WTC11 (cell line): ENCODE measurements at regions not wholly inside any gene's neighbourhood (a gene's known extent, or its start where the extent isn't known, plus 50 kb on each side); places are given as distances from the start of the nearest gene placed in this dataset.

ENCODE experiments used
- ATAC-seq: fragments of 200-7000 bp; cut with Tn5 transposase; 2 replicates; pipeline ENCODE4 v1.10.0; 2021; ENCODE audit warnings: mild to moderate bottlenecking, moderate library complexity
- CTCF ChIA-PET: fragments of 300-600 bp; sonication (Branson Sonifier 250); formaldehyde crosslinking; loops from one replicate; lab custom pipeline; 2021; ENCODE audit warnings: antibody characterized with exemption; lab: Charles Lee
- POLR2A ChIA-PET: fragments of 350-600 bp; sonication (Branson Sonifier 250); formaldehyde crosslinking; loops from one replicate; lab custom pipeline; 2021; ENCODE audit warnings: antibody characterized with exemption; lab: Charles Lee
- DNase-seq: peaks from one replicate; pipeline ENCODE4 v3.0.0; 2021; ENCODE audit warnings: low spot score
- H3K27ac Mint-ChIP-seq: 2 replicates; pipeline ENCODE4 v1.8.0; 2021; ENCODE audit warnings: mixed read lengths
- H3K27me3 Mint-ChIP-seq: 2 replicates; pipeline ENCODE4 v1.8.0; 2021; ENCODE audit warnings: low read depth, mild to moderate bottlenecking, moderate library complexity, mixed read lengths
- H3K36me3 Mint-ChIP-seq: 2 replicates; pipeline ENCODE4 v1.8.0; 2021; ENCODE audit warnings: mixed read lengths
- H3K4me1 Mint-ChIP-seq: 2 replicates; pipeline ENCODE4 v1.8.0; 2022; ENCODE audit warnings: mixed read lengths
- H3K4me3 Mint-ChIP-seq: 2 replicates; pipeline ENCODE4 v1.8.0; 2021; ENCODE audit warnings: mild to moderate bottlenecking, moderate library complexity, mixed read lengths
- H3K9me3 Mint-ChIP-seq: 2 replicates; pipeline ENCODE4 v1.8.0; 2021; ENCODE audit warnings: mixed read lengths
- CBFB ChIP-seq: sonication (generic); formaldehyde crosslinking; IDR thresholded peaks from 2 replicates; pipeline ENCODE4 v1.8.1; 2022; ENCODE audit warnings: mild to moderate bottlenecking, low read depth, missing genetic modification reagents
- CREB1 ChIP-seq: sonication (generic); formaldehyde crosslinking; IDR thresholded peaks from 2 replicates; pipeline ENCODE4 v1.8.0; 2023; ENCODE audit warnings: mild to moderate bottlenecking, missing genetic modification reagents
- EMX1 ChIP-seq: fragments of 250-450 bp; sonication (Bioruptor Pico); IDR thresholded peaks from 2 replicates; pipeline ENCODE4 v1.8.0; 2021; ENCODE audit warnings: mild to moderate bottlenecking
- NFE2L1 ChIP-seq: sonication (generic); formaldehyde crosslinking; IDR thresholded peaks from 2 replicates; pipeline ENCODE4 v1.8.1; 2023; ENCODE audit warnings: missing genetic modification reagents
- NR1H2 ChIP-seq: sonication (generic); formaldehyde crosslinking; IDR thresholded peaks from 2 replicates; pipeline ENCODE4 v1.9.0; 2021; ENCODE audit warnings: mild to moderate bottlenecking, moderate library complexity, missing genetic modification reagents
- RORB ChIP-seq: fragments of 250-450 bp; sonication (Bioruptor Pico); IDR thresholded peaks from 2 replicates; pipeline ENCODE4 v1.9.0; 2021; ENCODE audit warnings: mild to moderate bottlenecking
- TEAD4 ChIP-seq: sonication (generic); formaldehyde crosslinking; IDR thresholded peaks from 2 replicates; pipeline ENCODE4 v1.8.0; 2022; ENCODE audit warnings: mild to moderate bottlenecking, missing genetic modification reagents
- ZNF232 ChIP-seq: sonication (generic); formaldehyde crosslinking; IDR thresholded peaks from 2 replicates; pipeline ENCODE4 v1.8.0; 2022; ENCODE audit warnings: mild to moderate bottlenecking, missing genetic modification reagents
- ZNF263 ChIP-seq: sonication (generic); formaldehyde crosslinking; IDR thresholded peaks from 2 replicates; pipeline ENCODE4 v1.8.1; 2022; ENCODE audit warnings: low read depth, mild to moderate bottlenecking, moderate library complexity, missing genetic modification reagents
- ZNF416 ChIP-seq: fragments of 250-450 bp; sonication (Bioruptor Pico); IDR thresholded peaks from 2 replicates; pipeline ENCODE4 v1.9.0; 2021; ENCODE audit warnings: mild to moderate bottlenecking, inconsistent platforms
- ZNF423 ChIP-seq: fragments of 250-450 bp; sonication (Bioruptor Pico); IDR thresholded peaks from 2 replicates; pipeline ENCODE4 v2.1.2; 2022; ENCODE audit warnings: mild to moderate bottlenecking, moderate library complexity
- TF ChIP-seq, protein P1 (sequence below): sonication (generic); formaldehyde crosslinking; IDR thresholded peaks from 2 replicates; pipeline ENCODE4 v1.8.1; 2022; ENCODE audit warnings: mild to moderate bottlenecking, moderate library complexity, missing genetic modification reagents
- TF ChIP-seq, protein P2 (sequence below): fragments of 250-450 bp; sonication (Bioruptor Pico); IDR thresholded peaks from 2 replicates; pipeline ENCODE4 v2.1.2; 2022; ENCODE audit warnings: mild to moderate bottlenecking, moderate library complexity
- TF ChIP-seq, protein P3 (sequence below): sonication (generic); formaldehyde crosslinking; IDR thresholded peaks from 2 replicates; pipeline ENCODE4 v1.8.1; 2022; ENCODE audit warnings: mild to moderate bottlenecking, missing genetic modification reagents, moderate library complexity, borderline replicate concordance
- TF ChIP-seq, protein P4 (sequence below): sonication (generic); formaldehyde crosslinking; IDR thresholded peaks from 2 replicates; pipeline ENCODE4 v1.8.0; 2022; ENCODE audit warnings: mild to moderate bottlenecking, missing genetic modification reagents
- TF ChIP-seq, protein P5 (sequence below): sonication (generic); formaldehyde crosslinking; IDR thresholded peaks from 2 replicates; pipeline ENCODE4 v1.8.1; 2023; ENCODE audit warnings: mild to moderate bottlenecking, missing genetic modification reagents, borderline replicate concordance
- TF ChIP-seq, protein P6 (sequence below): fragments of 250-450 bp; sonication (Bioruptor Pico); IDR thresholded peaks from 2 replicates; pipeline ENCODE4 v1.9.0; 2021; ENCODE audit warnings: mild to moderate bottlenecking
- TF ChIP-seq, protein P7 (sequence below): sonication (generic); formaldehyde crosslinking; IDR thresholded peaks from 2 replicates; pipeline ENCODE4 v1.8.0; 2022; ENCODE audit warnings: mild to moderate bottlenecking, missing genetic modification reagents
- TF ChIP-seq, protein P8 (sequence below): sonication (generic); formaldehyde crosslinking; conservative IDR thresholded peaks from 2 replicates; pipeline ENCODE4 v1.8.1; 2022; ENCODE audit warnings: mild to moderate bottlenecking, missing genetic modification reagents
- TF ChIP-seq, protein P9 (sequence below): fragments of 250-450 bp; sonication (Bioruptor Pico); IDR thresholded peaks from 2 replicates; pipeline ENCODE4 v1.8.0; 2021; ENCODE audit warnings: mild to moderate bottlenecking

DNA sequence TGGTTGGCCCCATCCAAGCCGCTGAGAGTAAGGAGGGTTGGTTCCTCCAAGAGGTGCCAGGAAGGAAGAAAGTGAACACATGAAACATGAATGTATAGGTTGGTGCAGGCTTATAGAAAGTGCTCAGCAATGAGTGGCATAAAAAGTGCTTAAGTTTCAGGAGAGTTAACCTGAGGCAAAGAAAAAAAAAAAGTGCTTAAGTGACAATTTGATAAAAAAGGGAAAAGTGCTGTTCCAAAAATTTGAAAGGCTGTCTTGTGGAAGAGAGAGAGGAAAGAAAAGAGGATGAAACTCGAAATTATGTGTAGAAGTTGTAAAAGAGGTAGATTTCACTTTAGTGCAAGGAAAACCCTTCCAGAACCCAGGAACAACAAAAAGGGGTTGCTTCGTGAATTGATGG, 85.5 kb upstream of the MAP4K4 start:
- POLR2A ChIA-PET, result no interaction called here
- peaks cover 27% of the 10 kb centered on the region for H3K4me1 Mint-ChIP-seq
- no peak for ATAC-seq
- TF ChIP-seq, protein P1, sequence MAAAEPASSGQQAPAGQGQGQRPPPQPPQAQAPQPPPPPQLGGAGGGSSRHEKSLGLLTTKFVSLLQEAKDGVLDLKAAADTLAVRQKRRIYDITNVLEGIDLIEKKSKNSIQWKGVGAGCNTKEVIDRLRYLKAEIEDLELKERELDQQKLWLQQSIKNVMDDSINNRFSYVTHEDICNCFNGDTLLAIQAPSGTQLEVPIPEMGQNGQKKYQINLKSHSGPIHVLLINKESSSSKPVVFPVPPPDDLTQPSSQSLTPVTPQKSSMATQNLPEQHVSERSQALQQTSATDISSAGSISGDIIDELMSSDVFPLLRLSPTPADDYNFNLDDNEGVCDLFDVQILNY, result no peak
- TF ChIP-seq, protein P2, sequence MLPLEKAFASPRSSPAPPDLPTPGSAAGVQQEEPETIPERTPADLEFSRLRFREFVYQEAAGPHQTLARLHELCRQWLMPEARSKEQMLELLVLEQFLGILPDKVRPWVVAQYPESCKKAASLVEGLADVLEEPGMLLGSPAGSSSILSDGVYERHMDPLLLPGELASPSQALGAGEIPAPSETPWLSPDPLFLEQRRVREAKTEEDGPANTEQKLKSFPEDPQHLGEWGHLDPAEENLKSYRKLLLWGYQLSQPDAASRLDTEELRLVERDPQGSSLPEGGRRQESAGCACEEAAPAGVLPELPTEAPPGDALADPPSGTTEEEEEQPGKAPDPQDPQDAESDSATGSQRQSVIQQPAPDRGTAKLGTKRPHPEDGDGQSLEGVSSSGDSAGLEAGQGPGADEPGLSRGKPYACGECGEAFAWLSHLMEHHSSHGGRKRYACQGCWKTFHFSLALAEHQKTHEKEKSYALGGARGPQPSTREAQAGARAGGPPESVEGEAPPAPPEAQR, result no peak
- TF ChIP-seq RORB, result no peak
- TF ChIP-seq NR1H2 (CRISPR knock-in tag), result no peak
- TF ChIP-seq CBFB (CRISPR knock-in tag), result no peak
- TF ChIP-seq, protein P3, sequence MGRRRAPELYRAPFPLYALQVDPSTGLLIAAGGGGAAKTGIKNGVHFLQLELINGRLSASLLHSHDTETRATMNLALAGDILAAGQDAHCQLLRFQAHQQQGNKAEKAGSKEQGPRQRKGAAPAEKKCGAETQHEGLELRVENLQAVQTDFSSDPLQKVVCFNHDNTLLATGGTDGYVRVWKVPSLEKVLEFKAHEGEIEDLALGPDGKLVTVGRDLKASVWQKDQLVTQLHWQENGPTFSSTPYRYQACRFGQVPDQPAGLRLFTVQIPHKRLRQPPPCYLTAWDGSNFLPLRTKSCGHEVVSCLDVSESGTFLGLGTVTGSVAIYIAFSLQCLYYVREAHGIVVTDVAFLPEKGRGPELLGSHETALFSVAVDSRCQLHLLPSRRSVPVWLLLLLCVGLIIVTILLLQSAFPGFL (CRISPR knock-in tag), result no peak
- TF ChIP-seq CREB1 (CRISPR knock-in tag), result no peak
- no peak for TF ChIP-seq ZNF416 (CRISPR knock-in tag)
- TF ChIP-seq, protein P4, sequence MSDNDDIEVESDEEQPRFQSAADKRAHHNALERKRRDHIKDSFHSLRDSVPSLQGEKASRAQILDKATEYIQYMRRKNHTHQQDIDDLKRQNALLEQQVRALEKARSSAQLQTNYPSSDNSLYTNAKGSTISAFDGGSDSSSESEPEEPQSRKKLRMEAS (CRISPR knock-in tag), result no peak
- TF ChIP-seq, all 79 proteins: peak for 0
- CTCF ChIA-PET, result no interaction called here
- Mint-ChIP-seq H3K27ac (no peak overlapping the region), H3K36me3 (peaks cover 9% of the 10 kb centered on the region), H3K9me3 (peaks cover 27% of the 10 kb centered on the region), H3K27me3 (no peaks in the 10 kb centered on the region), H3K4me3 (no peak overlapping the region)
- no peak for DNase-seq

DNA sequence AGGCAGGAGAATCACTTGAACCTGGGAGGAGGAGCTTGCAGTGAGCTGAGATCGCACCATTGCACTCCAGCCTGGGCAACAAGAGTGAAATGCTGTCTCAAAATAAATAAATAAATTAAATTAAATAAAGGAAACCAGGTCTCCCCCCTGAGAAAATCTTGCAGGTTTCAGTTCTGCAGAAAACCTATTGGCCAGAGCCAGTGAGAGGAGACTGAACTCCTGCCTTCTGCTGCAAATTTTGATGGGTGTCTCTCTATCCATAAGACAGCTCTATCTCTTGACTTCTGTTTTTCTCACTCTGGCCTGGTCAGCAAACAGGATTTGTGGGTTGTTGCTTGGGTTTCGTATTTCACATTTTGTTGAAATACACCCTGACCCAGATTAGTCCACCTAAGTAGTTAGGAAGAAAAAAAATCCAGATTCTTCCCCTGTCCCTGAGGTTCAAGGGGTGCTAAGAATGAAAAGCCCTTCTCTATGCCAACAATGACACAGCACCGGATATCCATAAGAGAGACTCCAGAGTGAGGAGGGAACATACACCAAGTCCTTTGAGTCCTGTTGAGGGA, 86.7 kb upstream of the MAP4K4 start:
- no peak for ATAC-seq
- CTCF ChIA-PET, result no interaction called here

DNA sequence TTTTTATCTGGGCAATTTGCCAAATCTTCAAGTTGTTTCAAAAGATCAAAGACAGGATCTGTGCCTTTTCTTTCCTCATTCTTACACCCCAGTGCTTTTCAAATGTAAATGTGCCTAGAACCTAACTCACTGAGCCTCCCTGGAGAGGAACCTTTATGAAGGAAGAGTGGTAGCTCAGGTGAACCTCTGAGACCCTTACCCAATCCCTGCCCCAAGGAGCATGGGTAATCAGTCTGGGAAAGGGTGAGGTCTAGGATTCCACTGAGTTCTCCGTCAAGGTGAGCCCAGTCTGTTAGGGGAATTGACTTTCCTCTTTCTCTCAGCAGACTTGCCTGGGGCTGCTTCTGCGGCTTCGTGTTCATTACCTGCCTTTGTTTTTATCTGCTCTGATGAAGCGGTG, 88.1 kb upstream of the MAP4K4 start:
- H3K27ac Mint-ChIP-seq, result peak overlapping the region; percentile 24
- H3K36me3 Mint-ChIP-seq, result peaks cover 9% of the 10 kb centered on the region
- peaks cover 33% of the 10 kb centered on the region for H3K4me1 Mint-ChIP-seq
- ChIA-PET CTCF (interaction anchor here (1.4 kb wide), 1 partner anchor 267 kb away, joined by 4 read pairs; no protein-coding TSS in a partner anchor), POLR2A (no interaction called here)
- DNase-seq (no peak), ATAC-seq (peak; percentile 89)
- H3K27me3 Mint-ChIP-seq, result no peaks in the 10 kb centered on the region
- peaks cover 27% of the 10 kb centered on the region for H3K9me3 Mint-ChIP-seq
- no peak overlapping the region for H3K4me3 Mint-ChIP-seq
- TF ChIP-seq EMX1 (CRISPR knock-in tag) (peak; percentile 57; the same call in 1 of the 2 replicates), NFE2L1 (CRISPR knock-in tag) (no peak), ZNF423 (CRISPR knock-in tag) (peak; percentile 87), ZNF263 (CRISPR knock-in tag) (no peak)
- TF ChIP-seq, protein P5, sequence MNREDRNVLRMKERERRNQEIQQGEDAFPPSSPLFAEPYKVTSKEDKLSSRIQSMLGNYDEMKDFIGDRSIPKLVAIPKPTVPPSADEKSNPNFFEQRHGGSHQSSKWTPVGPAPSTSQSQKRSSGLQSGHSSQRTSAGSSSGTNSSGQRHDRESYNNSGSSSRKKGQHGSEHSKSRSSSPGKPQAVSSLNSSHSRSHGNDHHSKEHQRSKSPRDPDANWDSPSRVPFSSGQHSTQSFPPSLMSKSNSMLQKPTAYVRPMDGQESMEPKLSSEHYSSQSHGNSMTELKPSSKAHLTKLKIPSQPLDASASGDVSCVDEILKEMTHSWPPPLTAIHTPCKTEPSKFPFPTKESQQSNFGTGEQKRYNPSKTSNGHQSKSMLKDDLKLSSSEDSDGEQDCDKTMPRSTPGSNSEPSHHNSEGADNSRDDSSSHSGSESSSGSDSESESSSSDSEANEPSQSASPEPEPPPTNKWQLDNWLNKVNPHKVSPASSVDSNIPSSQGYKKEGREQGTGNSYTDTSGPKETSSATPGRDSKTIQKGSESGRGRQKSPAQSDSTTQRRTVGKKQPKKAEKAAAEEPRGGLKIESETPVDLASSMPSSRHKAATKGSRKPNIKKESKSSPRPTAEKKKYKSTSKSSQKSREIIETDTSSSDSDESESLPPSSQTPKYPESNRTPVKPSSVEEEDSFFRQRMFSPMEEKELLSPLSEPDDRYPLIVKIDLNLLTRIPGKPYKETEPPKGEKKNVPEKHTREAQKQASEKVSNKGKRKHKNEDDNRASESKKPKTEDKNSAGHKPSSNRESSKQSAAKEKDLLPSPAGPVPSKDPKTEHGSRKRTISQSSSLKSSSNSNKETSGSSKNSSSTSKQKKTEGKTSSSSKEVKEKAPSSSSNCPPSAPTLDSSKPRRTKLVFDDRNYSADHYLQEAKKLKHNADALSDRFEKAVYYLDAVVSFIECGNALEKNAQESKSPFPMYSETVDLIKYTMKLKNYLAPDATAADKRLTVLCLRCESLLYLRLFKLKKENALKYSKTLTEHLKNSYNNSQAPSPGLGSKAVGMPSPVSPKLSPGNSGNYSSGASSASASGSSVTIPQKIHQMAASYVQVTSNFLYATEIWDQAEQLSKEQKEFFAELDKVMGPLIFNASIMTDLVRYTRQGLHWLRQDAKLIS, result no peak
- TF ChIP-seq, protein P6, sequence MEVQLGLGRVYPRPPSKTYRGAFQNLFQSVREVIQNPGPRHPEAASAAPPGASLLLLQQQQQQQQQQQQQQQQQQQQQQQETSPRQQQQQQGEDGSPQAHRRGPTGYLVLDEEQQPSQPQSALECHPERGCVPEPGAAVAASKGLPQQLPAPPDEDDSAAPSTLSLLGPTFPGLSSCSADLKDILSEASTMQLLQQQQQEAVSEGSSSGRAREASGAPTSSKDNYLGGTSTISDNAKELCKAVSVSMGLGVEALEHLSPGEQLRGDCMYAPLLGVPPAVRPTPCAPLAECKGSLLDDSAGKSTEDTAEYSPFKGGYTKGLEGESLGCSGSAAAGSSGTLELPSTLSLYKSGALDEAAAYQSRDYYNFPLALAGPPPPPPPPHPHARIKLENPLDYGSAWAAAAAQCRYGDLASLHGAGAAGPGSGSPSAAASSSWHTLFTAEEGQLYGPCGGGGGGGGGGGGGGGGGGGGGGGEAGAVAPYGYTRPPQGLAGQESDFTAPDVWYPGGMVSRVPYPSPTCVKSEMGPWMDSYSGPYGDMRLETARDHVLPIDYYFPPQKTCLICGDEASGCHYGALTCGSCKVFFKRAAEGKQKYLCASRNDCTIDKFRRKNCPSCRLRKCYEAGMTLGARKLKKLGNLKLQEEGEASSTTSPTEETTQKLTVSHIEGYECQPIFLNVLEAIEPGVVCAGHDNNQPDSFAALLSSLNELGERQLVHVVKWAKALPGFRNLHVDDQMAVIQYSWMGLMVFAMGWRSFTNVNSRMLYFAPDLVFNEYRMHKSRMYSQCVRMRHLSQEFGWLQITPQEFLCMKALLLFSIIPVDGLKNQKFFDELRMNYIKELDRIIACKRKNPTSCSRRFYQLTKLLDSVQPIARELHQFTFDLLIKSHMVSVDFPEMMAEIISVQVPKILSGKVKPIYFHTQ, result no peak
- TF ChIP-seq, protein P7, sequence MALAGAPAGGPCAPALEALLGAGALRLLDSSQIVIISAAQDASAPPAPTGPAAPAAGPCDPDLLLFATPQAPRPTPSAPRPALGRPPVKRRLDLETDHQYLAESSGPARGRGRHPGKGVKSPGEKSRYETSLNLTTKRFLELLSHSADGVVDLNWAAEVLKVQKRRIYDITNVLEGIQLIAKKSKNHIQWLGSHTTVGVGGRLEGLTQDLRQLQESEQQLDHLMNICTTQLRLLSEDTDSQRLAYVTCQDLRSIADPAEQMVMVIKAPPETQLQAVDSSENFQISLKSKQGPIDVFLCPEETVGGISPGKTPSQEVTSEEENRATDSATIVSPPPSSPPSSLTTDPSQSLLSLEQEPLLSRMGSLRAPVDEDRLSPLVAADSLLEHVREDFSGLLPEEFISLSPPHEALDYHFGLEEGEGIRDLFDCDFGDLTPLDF (CRISPR knock-in tag), result no peak

More for the DNA sequence above, 86.7 kb upstream of the MAP4K4 start:
- DNase-seq, result no peak
- Mint-ChIP-seq H3K9me3 (peaks cover 27% of the 10 kb centered on the region), H3K27me3 (no peaks in the 10 kb centered on the region), H3K36me3 (peaks cover 9% of the 10 kb centered on the region), H3K27ac (no peak overlapping the region)
- POLR2A ChIA-PET, result no interaction called here
- TF ChIP-seq, protein P8, sequence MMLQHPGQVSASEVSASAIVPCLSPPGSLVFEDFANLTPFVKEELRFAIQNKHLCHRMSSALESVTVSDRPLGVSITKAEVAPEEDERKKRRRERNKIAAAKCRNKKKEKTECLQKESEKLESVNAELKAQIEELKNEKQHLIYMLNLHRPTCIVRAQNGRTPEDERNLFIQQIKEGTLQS, result no peak
- TF ChIP-seq, protein P9, sequence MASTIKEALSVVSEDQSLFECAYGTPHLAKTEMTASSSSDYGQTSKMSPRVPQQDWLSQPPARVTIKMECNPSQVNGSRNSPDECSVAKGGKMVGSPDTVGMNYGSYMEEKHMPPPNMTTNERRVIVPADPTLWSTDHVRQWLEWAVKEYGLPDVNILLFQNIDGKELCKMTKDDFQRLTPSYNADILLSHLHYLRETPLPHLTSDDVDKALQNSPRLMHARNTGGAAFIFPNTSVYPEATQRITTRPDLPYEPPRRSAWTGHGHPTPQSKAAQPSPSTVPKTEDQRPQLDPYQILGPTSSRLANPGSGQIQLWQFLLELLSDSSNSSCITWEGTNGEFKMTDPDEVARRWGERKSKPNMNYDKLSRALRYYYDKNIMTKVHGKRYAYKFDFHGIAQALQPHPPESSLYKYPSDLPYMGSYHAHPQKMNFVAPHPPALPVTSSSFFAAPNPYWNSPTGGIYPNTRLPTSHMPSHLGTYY (CRISPR knock-in tag), result no peak
- no peak for TF ChIP-seq ZNF232 (CRISPR knock-in tag)
- TF ChIP-seq TEAD4, result no peak
- TF ChIP-seq, all 79 proteins: peak for 0
- H3K4me3 Mint-ChIP-seq, result no peak overlapping the region
- H3K4me1 Mint-ChIP-seq, result peaks cover 33% of the 10 kb centered on the region
